ENCODE measurements at regions not wholly inside any gene's neighbourhood (a gene's known extent, or its start where the extent isn't known, plus 50 kb on each side); places are given as distances from the start of the nearest gene placed in this dataset.

DNA sequence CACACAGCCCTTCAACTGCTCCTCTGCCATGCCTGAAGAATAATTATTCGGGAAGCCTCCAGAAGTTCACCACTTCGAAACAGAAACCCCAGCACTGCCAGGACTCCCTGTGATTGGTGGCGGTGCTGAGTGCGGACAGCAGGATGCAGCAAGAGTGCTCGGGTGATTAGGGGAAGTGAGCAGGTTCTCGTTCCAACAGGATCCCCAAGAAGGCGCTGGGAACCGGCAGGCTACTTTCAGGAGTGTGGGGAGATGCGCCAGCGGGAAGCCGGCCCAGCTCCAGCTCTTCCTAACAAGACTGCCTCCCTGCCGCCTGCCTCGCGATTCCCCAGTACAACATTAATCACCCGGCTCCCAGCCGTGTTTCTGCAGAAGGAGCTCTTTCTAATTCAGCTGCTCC lies 630.2 kb downstream of the BRD1 start:
- no peak for DNase-seq

- DNase-seq = no peak
These were observed 631.6 kb downstream of the BRD1 start for GRCh38 chr22:49196046-49196511.

- no peak for DNase-seq
These were observed 632.0 kb downstream of the BRD1 start for GRCh38 chr22:49195636-49196035.

- DNase-seq = no peak
These were observed 633.7 kb downstream of the BRD1 start for GRCh38 chr22:49193901-49194465.

DNA sequence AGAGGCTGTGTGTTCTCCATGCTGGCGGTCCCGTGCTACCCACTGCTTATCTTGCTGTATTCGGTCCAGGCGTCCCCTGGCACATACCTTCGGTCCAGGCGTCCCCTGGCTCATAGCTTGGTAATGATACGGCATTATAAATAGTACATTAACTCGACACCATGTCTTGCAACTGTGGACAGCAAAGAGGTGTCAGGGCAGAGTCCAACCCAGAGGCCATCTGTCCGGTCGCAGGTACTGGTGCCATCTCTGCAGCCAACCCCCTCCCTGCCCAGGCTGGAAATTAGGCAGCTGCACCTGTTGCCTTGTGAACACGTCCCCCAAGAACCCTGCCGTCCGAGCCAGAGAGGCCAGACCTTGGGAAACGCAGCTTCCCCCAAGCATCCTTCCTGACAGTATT lies 634.3 kb downstream of the BRD1 start:
- DNase-seq = no peak

- DNase-seq = no peak
These were observed 634.8 kb downstream of the BRD1 start for GRCh38 chr22:49192857-49193250.

GRCh38 chr22:49192180-49192856 lies 635.4 kb downstream of the BRD1 start:
- DNase-seq = no peak

- DNase-seq = no peak
These were observed 636.1 kb downstream of the BRD1 start for GRCh38 chr22:49191506-49191980.

DNA sequence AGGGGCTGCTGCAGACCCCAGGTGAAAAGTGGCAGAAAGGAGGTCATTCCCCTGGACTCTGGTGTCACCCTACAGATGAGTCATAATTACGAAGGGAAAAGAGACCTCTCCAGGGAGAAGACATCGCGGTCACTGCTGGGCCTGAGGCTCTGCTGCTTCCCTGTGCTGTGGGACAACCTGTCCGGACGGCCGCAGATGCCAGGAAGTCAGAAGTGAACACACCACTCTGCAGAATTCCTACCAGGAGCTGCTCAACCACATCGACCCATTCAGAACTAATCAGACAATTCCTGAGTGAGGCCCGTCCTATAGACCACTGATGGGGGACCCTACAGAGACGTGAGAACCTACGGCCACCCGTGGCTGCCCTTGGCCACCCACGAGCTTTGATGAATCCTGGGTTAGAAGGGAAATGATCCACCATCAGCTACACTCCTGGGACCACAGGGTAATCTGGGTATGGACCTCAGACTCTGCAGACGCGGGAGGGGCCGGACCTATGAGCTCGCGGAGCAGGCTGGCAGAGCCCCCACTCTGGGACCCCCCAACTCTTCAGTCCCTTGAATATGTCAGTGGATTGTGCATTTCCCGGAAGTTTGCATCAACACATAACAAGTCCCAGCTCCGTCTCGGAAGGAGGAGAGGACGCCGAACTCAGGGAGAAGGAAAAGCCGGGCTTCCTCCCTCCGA lies 636.7 kb downstream of the BRD1 start:
- DNase-seq = no peak

GRCh38 chr22:49189871-49190270 lies 637.8 kb downstream of the BRD1 start:
- no peak for DNase-seq

DNA sequence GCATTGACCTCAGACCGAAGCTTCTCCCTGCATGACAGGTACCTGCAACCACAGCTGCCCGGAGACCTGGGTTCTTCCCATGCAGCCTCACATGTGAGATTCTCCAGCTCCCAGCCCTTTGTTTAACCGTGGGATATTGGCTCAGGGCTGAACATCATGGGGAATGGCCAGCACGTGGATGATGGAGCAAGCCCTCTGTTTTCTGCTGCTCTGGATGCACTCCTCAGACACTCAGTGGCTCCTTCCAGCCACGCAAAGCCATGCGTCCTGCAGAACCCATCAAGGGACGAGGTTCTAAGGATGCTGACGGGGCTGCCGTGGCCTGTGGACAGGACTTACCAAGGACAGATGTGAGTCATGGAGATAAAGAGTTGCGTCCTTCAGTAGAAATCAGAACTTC lies 639.1 kb downstream of the BRD1 start:
- no peak for DNase-seq

DNA sequence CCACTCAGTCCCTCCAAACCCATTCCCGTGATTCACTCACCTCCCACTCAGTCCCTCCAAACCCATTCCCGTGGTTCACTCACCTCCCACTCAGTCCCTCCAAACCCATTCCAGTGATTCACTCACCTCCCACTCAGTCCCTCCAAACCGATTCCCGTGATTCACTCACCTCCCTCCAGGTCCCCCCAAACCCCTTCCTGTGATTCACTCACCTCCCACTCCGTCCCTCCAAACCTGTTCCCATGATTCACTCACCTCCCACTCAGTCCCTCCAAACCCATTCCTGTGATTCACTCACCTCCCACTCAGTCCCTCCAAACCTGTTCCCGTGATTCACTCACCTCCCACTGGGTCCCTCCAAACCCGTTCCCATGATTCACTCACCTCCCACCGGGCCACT lies 639.6 kb downstream of the BRD1 start:
- no peak for DNase-seq

- no peak for DNase-seq
These were observed 640.9 kb downstream of the BRD1 start for GRCh38 chr22:49186762-49187161.

DNA sequence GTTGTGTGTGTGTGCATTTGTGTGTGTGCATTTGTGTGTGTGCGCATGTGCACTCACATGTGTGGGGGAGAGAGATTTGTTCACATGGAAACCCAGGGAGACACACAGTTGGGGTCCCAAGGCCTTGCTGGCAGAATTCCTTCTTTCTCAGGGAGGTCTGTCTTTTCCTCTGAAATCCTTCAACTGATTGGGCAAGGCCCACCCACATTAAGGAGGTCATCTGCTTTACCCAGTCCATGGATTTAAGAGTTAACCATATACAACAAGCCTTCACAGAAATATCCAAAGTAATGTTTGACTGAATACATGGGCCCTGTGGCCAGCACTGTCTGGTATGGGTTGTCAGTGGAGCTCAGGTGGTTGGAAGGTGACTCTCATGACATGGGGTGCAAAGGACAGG lies 641.4 kb downstream of the BRD1 start:
- DNase-seq = no peak

- no peak for DNase-seq
These were observed 642.2 kb downstream of the BRD1 start for GRCh38 chr22:49185312-49185969.

DNA sequence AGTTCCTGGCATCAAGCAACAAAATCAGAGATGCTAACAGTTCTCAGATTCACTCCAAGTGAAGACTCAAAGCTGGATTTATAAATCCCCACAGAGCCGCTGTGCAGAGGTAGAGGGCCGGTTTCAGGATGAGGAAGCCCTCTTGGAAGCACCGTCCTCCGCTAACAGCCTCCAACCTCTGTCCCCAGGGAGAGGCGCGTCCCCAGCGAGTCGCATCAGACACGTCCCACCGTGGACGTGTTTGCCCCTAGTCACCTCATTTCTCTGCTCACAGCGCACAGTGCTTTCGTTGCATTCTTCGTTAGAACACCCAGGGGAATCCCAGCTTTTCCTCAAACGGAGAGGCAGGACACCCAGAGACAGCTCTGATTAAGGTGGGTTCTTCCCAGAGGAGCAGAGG lies 642.9 kb downstream of the BRD1 start:
- DNase-seq = no peak

DNA sequence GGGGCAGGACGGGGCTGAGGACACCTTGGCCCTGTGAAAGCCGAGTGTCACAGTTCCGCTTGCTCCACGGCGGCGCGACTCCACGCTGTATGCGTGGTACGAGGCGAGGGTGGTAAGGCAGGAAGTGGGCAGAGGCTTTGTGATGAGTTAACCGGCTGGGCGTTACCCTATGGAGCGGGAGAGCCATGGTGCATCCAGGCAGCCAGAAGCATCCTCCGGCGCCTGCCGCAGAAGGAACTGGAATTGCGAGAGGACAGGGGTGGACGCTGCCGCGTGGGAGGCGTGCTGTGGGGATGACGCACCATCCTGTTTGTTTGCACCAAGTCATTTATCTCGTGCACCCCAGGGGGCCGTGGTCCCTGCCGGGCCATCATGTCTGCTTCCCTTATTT lies 643.9 kb downstream of the BRD1 start:
- DNase-seq = no peak

DNA sequence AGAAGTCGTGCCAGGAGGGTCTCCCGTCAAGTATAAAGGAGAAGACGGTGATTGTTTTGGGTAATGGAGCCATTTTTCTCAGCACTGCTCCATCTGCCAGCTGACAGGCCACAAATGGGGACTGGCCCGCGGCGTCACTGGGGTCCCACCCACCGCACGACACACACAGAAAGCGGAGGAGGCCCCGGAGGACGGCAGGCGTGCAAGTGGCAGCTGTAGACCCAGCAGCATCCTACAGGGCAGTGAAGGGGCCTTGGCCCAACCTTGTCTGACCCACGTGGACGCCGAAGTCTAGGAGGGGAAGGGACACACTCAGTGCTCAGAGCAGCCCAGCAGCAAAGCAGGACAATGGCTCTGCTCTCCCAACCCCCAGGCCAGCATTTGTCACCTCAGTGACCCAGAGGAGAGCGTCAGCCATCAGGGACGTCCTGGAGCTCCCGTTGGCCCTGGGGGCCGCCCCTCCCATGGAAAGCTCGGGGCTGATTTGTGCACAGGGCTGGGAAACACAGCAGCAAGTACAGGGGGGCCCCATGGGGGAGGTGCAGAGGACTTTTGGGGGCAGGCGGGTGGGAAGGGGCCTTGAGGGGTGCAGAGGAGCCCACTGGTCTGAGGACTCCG lies 644.4 kb downstream of the BRD1 start:
- no peak for DNase-seq

- no peak for DNase-seq
These were observed 645.3 kb downstream of the BRD1 start for GRCh38 chr22:49182416-49182815.

GRCh38 chr22:49181942-49182341 lies 645.7 kb downstream of the BRD1 start:
- no peak for DNase-seq

DNA sequence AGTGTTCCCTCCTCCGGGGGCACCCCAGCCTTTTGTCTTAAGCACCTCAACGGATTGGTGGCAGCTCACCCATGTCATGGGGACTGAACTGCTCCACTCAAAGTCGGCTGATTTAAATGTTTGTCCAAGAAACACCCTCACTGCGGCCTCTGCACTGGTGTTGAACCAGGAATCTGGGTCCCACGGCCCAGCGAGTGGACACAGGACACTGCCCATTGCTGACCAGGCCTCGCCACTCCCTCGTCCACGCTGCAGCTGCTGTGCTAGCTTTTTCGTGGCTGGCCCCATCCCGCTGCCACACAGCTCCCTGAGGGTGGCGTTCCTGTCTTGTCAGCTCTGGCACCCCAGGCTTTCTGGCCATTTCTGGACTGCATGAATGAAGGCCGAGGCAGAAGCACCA lies 646.2 kb downstream of the BRD1 start:
- no peak for DNase-seq

DNA sequence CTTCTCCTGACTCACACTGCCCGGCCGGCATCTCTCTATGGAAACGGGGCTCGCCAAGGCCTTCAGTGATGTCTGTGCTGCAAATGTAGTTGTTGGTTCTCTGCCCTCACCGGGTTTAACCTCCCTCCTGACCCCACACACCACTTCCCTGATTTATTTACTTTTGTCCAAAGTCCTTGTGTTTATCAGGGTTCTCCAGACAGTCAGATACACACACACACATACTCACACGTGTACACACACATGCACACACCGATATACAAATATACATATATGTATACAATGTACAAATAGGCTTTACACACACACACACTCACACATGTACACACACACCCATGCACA lies 647.0 kb downstream of the BRD1 start:
- DNase-seq = no peak

GRCh38 chr22:49179886-49180682 lies 647.6 kb downstream of the BRD1 start:
- DNase-seq = no peak

Data from GOT3 (cell line).